ENCODE measurements at regions not wholly inside any gene's neighbourhood (a gene's known extent, or its start where the extent isn't known, plus 50 kb on each side); places are given as distances from the start of the nearest gene placed in this dataset.

GRCh38 chr2:5955921-5956320 is 263.7 kb downstream of the SOX11 start:
- TF ChIP-seq CTCF (conservative IDR thresholded peaks at IDR 0.05) (no peak), ZFX (IDR thresholded peaks at IDR 0.05) (no peak)
